Inferior parietal cortex (tissue), 1 donor: ENCODE measurements at regions not wholly inside any gene's neighbourhood (a gene's known extent, or its start where the extent isn't known, plus 50 kb on each side); places are given as distances from the start of the nearest gene placed in this dataset.

Source experiments
- DNase-seq: peaks from one replicate; pipeline ENCODE4 v3.0.0-alpha.2; 2016; ENCODE audit errors: extremely low spot score

- DNase-seq = no peak
These were observed 170.3 kb upstream of the SOX4 start for GRCh38 chr6:21423106-21423854.

GRCh38 chr6:21426841-21427490, 166.6 kb upstream of the SOX4 start:
- DNase-seq = no peak

- DNase-seq = no peak
These were observed 164.3 kb upstream of the SOX4 start for GRCh38 chr6:21429291-21429690.

- no peak for DNase-seq
These were observed 162.0 kb upstream of the SOX4 start for GRCh38 chr6:21431526-21431925.

GRCh38 chr6:21436625-21437024, 156.9 kb upstream of the SOX4 start:
- no peak for DNase-seq

GRCh38 chr6:21437581-21437980, 156.0 kb upstream of the SOX4 start:
- no peak for DNase-seq

GRCh38 chr6:21438237-21438985, 155.1 kb upstream of the SOX4 start:
- DNase-seq = no peak

- DNase-seq = no peak
These were observed 154.6 kb upstream of the SOX4 start for GRCh38 chr6:21438986-21439352.

- DNase-seq = no peak
These were observed 152.2 kb upstream of the SOX4 start for GRCh38 chr6:21441386-21441785.

GRCh38 chr6:21442874-21443273, 150.7 kb upstream of the SOX4 start:
- no peak for DNase-seq

- DNase-seq = no peak
These were observed 148.8 kb upstream of the SOX4 start for GRCh38 chr6:21444711-21445260.

- DNase-seq = no peak
These were observed 145.6 kb upstream of the SOX4 start for GRCh38 chr6:21447987-21448386.

- DNase-seq = no peak
These were observed 145.0 kb upstream of the SOX4 start for GRCh38 chr6:21448485-21449109.

GRCh38 chr6:21450149-21450548, 143.4 kb upstream of the SOX4 start:
- no peak for DNase-seq

GRCh38 chr6:21450628-21451027, 142.9 kb upstream of the SOX4 start:
- no peak for DNase-seq

GRCh38 chr6:21451546-21452013, 142.0 kb upstream of the SOX4 start:
- no peak for DNase-seq

- DNase-seq = no peak
These were observed 139.3 kb upstream of the SOX4 start for GRCh38 chr6:21454262-21454661.

- DNase-seq = no peak
These were observed 138.5 kb upstream of the SOX4 start for GRCh38 chr6:21455071-21455470.

GRCh38 chr6:21457647-21458046, 135.9 kb upstream of the SOX4 start:
- DNase-seq = no peak

GRCh38 chr6:21459641-21460040, 133.9 kb upstream of the SOX4 start:
- DNase-seq = no peak

- no peak for DNase-seq
These were observed 131.6 kb upstream of the SOX4 start for GRCh38 chr6:21461844-21462518.

- no peak for DNase-seq
These were observed 131.1 kb upstream of the SOX4 start for GRCh38 chr6:21462519-21462852.
